NCI-H1092 (cell line): ENCODE measurements at regions not wholly inside any gene's neighbourhood (a gene's known extent, or its start where the extent isn't known, plus 50 kb on each side); places are given as distances from the start of the nearest gene placed in this dataset.
"Not testable (repeated sequence)": the region's sequence is repeated elsewhere in the genome, so short reads cannot be mapped to it uniquely, and the experiment has no call there.

ENCODE experiments used
- DNase-seq: peaks from one replicate; lab custom pipeline; 2025; lab: John Stamatoyannopoulos, UW

- DNase-seq, result no peak
Observed at GRCh38 chr2:109692013-109692743, 78.0 kb downstream of the SOWAHC start.

DNA sequence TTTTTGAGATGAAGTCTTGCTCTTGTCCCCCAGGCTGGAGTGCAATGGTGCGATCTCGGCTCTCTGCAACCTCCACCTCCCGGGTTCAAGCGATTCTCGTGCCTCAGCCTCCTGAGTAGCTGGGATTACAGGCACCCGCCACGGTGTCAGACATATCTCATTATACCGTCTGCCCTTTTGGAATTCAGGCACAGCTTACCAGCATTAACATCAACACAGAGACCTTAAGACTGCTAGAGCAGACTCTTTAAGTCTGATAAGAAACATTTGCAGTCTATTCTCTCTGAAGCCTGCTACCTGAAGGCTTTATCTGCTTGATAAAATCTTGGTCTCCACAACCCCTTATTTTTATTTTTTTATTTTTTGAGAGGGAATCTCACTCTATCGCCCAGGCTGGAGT is 78.7 kb downstream of the SOWAHC start:
- not testable (repeated sequence) for DNase-seq

GRCh38 chr2:109693292-109693691 is 79.1 kb downstream of the SOWAHC start:
- DNase-seq, result not testable (repeated sequence)

GRCh38 chr2:109694190-109694589 is 80.0 kb downstream of the SOWAHC start:
- no peak for DNase-seq

DNA sequence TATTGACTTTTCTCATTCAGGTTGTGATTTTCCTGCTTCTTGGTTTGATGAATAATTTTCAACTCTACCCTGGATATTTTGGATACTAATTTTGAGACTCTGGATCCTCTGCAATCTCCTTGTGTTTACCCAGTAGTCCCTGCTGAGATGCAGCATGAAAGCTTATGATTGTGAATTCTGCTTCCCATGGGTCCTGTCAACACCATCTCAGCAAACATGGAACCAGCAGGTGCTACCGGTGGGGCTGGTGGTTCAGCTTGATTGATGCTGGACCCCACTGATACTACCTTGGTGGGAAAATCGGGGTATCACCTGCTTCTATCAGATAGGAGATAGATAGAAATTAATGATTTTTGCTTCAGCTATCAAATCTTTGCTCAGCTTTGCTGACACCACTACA is 81.1 kb downstream of the SOWAHC start:
- DNase-seq, result no peak

GRCh38 chr2:109699646-109700045 is 85.5 kb downstream of the SOWAHC start:
- DNase-seq, result no peak

DNA sequence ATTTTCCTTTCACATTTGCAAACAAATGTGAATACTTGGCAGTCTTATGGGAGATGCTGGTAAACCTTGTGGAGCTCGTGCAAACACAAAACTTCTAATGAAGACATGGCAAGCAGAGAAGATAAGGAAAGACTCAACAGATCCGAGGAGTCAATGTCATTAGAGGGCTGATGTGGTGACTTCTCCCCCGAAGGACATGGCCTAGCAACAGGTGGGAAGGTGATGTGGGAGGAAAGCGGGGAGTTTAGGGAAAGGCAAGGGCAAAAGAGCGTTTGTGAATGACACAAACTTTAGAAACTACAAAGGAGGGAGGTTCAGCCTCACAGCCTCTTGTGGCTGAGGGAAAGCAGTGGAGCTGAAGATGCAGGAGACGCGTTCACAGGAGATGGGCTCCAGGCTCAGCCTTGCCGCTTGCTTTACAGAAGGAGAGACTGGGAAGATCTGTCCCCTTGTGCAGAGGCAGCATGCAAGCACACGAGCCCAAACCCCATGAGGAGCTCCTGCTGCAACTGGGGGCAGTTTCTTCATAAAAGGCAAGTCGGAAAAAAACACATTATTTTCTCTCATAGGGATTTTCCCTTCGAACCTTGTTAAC is 86.6 kb downstream of the SOWAHC start:
- no peak for DNase-seq

- no peak for DNase-seq
Observed at GRCh38 chr2:109701362-109701761, 87.2 kb downstream of the SOWAHC start.

DNA sequence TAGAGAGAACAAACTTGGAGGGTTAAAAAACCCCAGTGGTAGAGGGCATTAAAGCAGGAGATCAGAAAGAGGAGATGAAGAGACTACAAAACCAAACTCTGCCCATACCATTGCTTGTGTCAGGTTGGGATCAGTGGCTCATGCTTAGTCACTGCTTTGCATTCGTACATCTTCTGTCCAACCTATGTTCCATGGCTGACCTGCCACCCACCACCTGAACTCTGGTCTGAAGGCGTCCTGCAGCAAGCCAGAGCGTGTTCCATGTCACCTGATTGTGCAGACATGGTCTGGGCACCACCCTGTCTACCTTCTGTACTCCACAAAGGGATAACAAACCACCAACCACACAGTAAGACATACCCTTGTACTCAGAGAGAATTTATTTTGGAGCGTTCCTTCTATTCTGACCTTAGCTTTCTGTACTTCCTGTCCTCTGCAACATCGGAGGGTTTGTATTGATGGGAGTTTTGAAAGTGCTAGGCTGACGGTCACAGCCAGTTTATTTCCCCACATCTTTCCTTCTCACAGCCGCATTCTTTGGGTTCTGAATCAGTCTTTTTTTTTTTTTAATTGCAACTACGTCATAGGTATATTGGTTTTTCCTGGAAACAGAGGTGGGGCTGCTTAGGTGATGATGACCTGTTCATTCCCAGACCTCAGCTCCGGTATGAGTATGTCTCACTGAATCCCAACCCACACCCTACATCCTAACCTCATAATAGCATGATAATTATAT is 88.3 kb downstream of the SOWAHC start:
- DNase-seq, result no peak

- no peak for DNase-seq
Observed at GRCh38 chr2:109703077-109703476, 88.9 kb downstream of the SOWAHC start.

DNA sequence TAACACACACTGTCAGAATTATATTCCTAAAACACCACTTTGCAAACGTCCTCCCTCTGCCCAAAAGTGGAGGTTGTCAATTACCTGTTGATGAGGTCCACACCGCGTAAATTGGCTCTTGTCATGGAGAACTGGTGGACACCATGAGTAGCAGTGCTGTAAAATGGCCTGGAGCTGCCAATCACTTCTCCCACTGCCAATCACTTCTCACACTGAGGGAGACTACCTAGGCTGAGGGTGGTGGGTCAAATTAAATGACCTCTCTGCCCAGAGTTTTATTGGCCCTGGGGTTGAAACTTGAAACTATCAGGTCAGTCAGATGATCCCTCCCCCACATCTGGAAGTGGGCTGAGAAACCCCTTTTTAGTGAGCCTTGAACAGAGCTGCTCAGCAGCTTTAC is 89.6 kb downstream of the SOWAHC start:
- no peak for DNase-seq

DNA sequence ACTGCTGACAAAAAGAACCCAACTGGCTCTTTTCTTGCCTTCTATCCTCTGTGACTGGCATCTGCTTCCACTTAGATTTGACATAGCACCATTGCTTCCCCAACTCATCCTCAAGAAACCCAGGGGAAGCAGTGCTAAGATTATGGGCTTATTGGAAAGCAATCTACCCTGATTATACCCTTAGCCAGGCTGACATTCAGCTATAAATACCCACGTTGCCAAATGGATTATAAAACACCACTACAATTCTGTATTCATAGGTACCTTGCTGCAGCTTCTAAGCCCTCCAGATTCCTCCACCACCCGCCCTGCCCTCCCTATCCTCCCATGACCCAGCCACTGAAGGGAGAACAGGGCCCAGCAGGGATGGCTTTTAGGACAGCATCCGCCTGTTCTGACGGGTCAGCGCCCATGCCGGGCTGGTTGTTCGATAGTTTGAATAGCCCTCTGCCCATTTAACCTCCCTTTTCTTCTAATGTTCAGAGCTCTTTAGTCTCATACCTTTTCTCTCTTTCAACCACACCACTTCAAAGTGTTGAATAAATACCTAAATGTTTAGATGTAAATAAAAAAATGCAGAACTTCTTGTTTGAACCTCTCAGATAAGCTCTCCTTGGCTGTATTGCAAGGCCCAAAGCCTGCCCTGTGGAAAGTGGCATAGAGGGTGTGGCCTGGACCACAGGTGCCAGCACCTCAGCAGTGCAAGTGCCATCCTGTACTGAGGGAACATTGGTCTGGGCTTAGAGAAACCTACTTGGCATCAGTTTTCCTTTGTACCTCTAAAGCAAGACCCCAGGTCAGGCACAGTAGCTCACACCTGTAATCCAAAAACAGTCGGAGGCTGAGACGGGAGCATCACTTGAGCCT is 86.6 kb upstream of the RGPD5 start:
- DNase-seq, result no peak

GRCh38 chr2:109710505-109711229 is 83.4 kb upstream of the RGPD5 start:
- DNase-seq, result no peak

GRCh38 chr2:109711230-109712122 is 82.6 kb upstream of the RGPD5 start:
- peak; percentile 32 for DNase-seq

- DNase-seq, result no peak
Observed at GRCh38 chr2:109712123-109712449, 82.0 kb upstream of the RGPD5 start.

GRCh38 chr2:109712746-109713145 is 81.4 kb upstream of the RGPD5 start:
- DNase-seq, result no peak

DNA sequence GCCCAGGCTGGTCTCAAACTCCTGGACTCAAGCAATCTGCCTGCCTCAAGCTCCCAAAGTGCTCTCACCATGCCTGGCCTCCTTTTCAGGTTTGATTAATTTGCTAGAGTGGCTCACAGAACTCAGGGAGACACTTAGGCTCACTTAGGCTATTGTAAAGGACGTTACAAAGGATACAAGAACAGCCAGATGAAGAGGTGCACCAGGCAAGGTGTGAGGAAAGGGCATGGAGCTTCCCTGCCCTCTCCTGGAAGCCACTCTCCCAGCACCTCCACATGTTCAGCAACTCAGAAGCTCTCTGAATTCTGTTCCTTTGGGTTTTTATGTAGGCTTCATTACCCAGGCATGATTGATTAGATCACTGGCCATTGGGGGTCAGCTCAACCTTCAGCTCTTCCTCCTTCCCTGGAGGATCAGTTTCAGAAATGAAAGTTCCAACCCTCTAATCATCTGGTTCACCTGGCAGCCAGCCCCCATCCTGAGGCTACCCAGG is 78.7 kb upstream of the RGPD5 start:
- DNase-seq, result peak; percentile 38

GRCh38 chr2:109716596-109716995 is 77.5 kb upstream of the RGPD5 start:
- not testable (repeated sequence) for DNase-seq

DNA sequence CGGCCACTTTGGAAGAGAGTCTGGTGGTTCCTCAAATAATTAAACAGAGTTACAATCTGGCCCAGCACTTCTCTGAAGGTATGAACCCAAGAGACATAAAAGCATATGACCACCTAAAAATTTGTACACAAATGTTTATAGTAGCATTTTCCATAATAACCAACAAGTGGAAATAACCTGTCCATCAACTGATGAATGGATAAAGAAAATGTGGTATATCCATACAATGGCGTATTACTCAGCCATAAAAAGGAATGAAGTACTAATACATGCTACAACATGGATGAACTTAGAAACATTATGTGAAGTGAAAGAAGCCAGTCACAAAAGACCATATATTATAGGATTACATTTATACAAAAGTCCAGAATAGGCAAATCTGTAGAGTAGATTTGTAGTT is 76.0 kb upstream of the RGPD5 start:
- DNase-seq, result no peak

DNA sequence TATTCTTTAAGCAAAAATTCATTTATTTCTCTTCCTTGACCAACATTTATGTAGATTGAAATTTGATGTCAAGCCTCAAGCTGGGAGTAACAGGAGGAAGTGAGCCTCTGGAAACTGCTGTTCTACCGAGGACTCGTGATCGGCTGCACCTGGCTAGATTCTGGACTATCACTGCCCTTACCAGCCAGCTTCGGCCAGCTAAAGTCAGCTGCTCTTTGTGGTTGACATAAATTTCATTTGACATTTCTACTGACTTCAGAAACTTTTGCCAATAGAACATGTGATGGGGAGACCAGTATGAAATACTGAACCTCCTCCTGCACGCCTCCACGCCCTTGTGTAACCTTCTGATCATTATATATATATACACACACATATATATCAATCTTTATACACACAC is 74.2 kb upstream of the RGPD5 start:
- DNase-seq, result no peak
